ENCODE measurements at regions not wholly inside any gene's neighbourhood (a gene's known extent, or its start where the extent isn't known, plus 50 kb on each side); places are given as distances from the start of the nearest gene placed in this dataset.
A peak's percentile ranks its signal among the peaks of the same experiment; 100 is the strongest.

- no peak for DNase-seq
Measured at GRCh38 chr5:104187656-104188055, 625.1 kb upstream of the NUDT12 start.

GRCh38 chr5:104186510-104186909, 623.9 kb upstream of the NUDT12 start:
- no peak for DNase-seq

- no peak for DNase-seq
Measured at GRCh38 chr5:104186100-104186499, 623.5 kb upstream of the NUDT12 start.

- DNase-seq: no peak
Measured at GRCh38 chr5:104184264-104184663, 621.7 kb upstream of the NUDT12 start.

- peak; percentile 39 for DNase-seq
Measured at GRCh38 chr5:104178829-104179456, 616.4 kb upstream of the NUDT12 start.

GRCh38 chr5:104178066-104178465, 615.5 kb upstream of the NUDT12 start:
- DNase-seq: no peak

GRCh38 chr5:104177651-104178050, 615.1 kb upstream of the NUDT12 start:
- no peak for DNase-seq

GRCh38 chr5:104172976-104173375, 610.4 kb upstream of the NUDT12 start:
- no peak for DNase-seq

GRCh38 chr5:104171958-104172690, 609.5 kb upstream of the NUDT12 start:
- DNase-seq: no peak

GRCh38 chr5:104170926-104171325, 608.3 kb upstream of the NUDT12 start:
- no peak for DNase-seq

GRCh38 chr5:104146652-104147051, 584.1 kb upstream of the NUDT12 start:
- no peak for DNase-seq

GRCh38 chr5:104139840-104140239, 577.3 kb upstream of the NUDT12 start:
- no peak for DNase-seq

GRCh38 chr5:104130320-104130719, 567.7 kb upstream of the NUDT12 start:
- no peak for DNase-seq

GRCh38 chr5:104128348-104128747, 565.8 kb upstream of the NUDT12 start:
- DNase-seq: no peak

GRCh38 chr5:104126980-104127379, 564.4 kb upstream of the NUDT12 start:
- no peak for DNase-seq

- no peak for DNase-seq
Measured at GRCh38 chr5:104119529-104119928, 556.9 kb upstream of the NUDT12 start.

GRCh38 chr5:104111632-104112031, 549.0 kb upstream of the NUDT12 start:
- DNase-seq: no peak

- DNase-seq: no peak
Measured at GRCh38 chr5:104096451-104096850, 533.9 kb upstream of the NUDT12 start.

GRCh38 chr5:104095527-104095926, 532.9 kb upstream of the NUDT12 start:
- no peak for DNase-seq

- no peak for DNase-seq
Measured at GRCh38 chr5:104088876-104089778, 526.5 kb upstream of the NUDT12 start.

GRCh38 chr5:104084896-104085295, 522.3 kb upstream of the NUDT12 start:
- no peak for DNase-seq

- no peak for DNase-seq
Measured at GRCh38 chr5:104082754-104083153, 520.2 kb upstream of the NUDT12 start.

- no peak for DNase-seq
Measured at GRCh38 chr5:104081232-104081631, 518.6 kb upstream of the NUDT12 start.
